ENCODE measurements at regions not wholly inside any gene's neighbourhood (a gene's known extent, or its start where the extent isn't known, plus 50 kb on each side); places are given as distances from the start of the nearest gene placed in this dataset.
"Not testable (repeated sequence)": the region's sequence is repeated elsewhere in the genome, so short reads cannot be mapped to it uniquely, and the experiment has no call there.

DNA sequence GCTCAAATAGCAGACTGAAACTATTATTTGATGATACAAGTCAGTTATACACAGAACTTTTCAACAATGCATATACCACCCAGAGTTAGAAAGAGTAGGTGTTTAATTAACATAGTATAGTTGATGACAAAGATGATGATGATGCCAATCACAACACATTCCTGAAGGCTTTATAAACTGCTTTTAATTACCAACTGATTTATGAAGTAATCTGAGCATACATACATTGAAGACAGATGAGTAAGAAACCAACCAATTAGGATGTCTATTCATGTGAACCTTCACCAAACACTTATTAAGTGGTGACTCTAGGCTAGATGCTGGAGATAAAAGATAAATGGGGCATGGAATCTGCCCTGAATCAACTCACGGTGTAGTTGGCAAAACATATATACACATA, 600.9 kb upstream of the FLRT2 start:
- no peak overlapping the region for H3K27ac ChIP-seq (ENCODE audit: low read depth in 1 of 2, low read length in 1 of 2)
- H3K36me3 ChIP-seq (ENCODE audit: control insufficient read depth in 4 of 4, insufficient read depth in 4 of 4, low read length in 4 of 4) = no peaks in the 10 kb centered on the region
- H3K4me1 ChIP-seq (ENCODE audit: control insufficient read depth in 5 of 5, insufficient read depth in 5 of 5, low read length in 5 of 5) = peaks cover 0 to 3% (median 0%) of the 10 kb centered on the region in 5 donors
- TF ChIP-seq, protein P1, sequence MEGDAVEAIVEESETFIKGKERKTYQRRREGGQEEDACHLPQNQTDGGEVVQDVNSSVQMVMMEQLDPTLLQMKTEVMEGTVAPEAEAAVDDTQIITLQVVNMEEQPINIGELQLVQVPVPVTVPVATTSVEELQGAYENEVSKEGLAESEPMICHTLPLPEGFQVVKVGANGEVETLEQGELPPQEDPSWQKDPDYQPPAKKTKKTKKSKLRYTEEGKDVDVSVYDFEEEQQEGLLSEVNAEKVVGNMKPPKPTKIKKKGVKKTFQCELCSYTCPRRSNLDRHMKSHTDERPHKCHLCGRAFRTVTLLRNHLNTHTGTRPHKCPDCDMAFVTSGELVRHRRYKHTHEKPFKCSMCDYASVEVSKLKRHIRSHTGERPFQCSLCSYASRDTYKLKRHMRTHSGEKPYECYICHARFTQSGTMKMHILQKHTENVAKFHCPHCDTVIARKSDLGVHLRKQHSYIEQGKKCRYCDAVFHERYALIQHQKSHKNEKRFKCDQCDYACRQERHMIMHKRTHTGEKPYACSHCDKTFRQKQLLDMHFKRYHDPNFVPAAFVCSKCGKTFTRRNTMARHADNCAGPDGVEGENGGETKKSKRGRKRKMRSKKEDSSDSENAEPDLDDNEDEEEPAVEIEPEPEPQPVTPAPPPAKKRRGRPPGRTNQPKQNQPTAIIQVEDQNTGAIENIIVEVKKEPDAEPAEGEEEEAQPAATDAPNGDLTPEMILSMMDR (IDR thresholded peaks at IDR 0.05; ENCODE audit: control extremely low read depth, extremely low read depth) = no peak
- no peak for DNase-seq
- ATAC-seq (ENCODE audit: insufficient read depth, low FRiP score) = no peak
- H3K27me3 ChIP-seq (ENCODE audit: control insufficient read depth in 3 of 3, insufficient read depth in 3 of 3, low read length in 2 of 3) = peaks cover 0 to 19% (median 0%) of the 10 kb centered on the region in 3 donors
- H3K4me3 ChIP-seq = no peak overlapping the region
- H3K9me3 ChIP-seq (ENCODE audit: control insufficient read depth in 4 of 4, insufficient read depth in 3 of 4, low read length in 3 of 4) = no peaks in the 10 kb centered on the region
- H3K9ac ChIP-seq (ENCODE audit: insufficient read depth in 1 of 2, low read length in 2 of 2) = no peak overlapping the region
- WGBS, 2 donors = 83 to 86% methylated on average over 1 of the region's 1 CpG

DNA sequence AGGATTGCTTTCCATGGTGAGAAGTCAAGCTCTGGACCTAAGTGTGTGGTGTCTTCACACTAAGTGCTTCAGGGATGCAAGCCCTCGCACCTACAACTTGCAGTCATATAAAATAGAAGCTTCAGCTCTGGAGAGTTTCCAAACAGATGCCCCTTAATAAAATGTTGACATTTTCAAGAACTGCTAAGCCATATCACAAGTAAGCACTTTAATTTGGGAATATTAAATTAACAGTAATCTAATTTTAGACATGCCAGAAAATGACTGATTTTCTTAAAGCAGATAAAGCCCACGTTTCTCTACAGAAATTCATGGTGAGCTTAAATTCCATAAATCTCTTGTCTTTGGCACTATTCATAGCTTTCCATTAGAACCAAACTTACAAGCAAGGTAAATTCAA, 600.1 kb upstream of the FLRT2 start:
- H3K9ac ChIP-seq (ENCODE audit: insufficient read depth in 1 of 2, low read length in 2 of 2) = no peak overlapping the region
- H3K27me3 ChIP-seq (ENCODE audit: control insufficient read depth in 3 of 3, insufficient read depth in 3 of 3, low read length in 2 of 3) = peaks cover 0 to 19% (median 0%) of the 10 kb centered on the region in 3 donors
- DNase-seq (no peak), ATAC-seq (ENCODE audit: insufficient read depth, low FRiP score) (no peak)
- TF ChIP-seq, protein P1 (IDR thresholded peaks at IDR 0.05; ENCODE audit: control extremely low read depth, extremely low read depth) = no peak
- H3K4me3 ChIP-seq = no peak overlapping the region
- H3K9me3 ChIP-seq (ENCODE audit: control insufficient read depth in 4 of 4, insufficient read depth in 3 of 4, low read length in 3 of 4) = no peaks in the 10 kb centered on the region
- no peaks in the 10 kb centered on the region for H3K36me3 ChIP-seq (ENCODE audit: control insufficient read depth in 4 of 4, insufficient read depth in 4 of 4, low read length in 4 of 4)
- 78 to 81% methylated on average over 2 of the region's 2 CpGs for WGBS, 2 donors
- H3K27ac ChIP-seq (ENCODE audit: low read depth in 1 of 2, low read length in 1 of 2) = no peak overlapping the region
- H3K4me1 ChIP-seq (ENCODE audit: control insufficient read depth in 5 of 5, insufficient read depth in 5 of 5, low read length in 5 of 5) = peaks cover 0 to 3% (median 0%) of the 10 kb centered on the region in 5 donors

DNA sequence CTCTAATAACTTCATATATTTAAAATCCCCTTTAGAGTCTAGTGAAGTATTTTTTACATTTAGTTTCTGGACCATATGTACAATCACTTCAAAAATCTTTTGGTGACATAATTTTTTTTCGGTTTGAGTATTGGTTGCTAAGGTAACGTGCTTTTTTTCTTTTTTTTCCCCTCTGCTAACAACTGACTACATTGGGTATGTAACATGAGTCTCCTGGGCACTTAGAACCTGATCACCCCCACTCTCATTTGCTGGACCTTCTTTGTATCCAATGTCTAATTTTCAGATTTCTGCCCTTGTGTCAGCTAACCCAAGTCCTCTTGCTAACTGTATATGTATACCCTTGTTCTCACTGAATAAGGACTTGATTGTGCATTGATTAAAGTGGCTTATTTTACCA, 592.9 kb upstream of the FLRT2 start:
- Histone ChIP-seq H3K9ac (ENCODE audit: insufficient read depth in 1 of 2, low read length in 2 of 2) (no peak overlapping the region), H3K27me3 (ENCODE audit: control insufficient read depth in 3 of 3, insufficient read depth in 3 of 3, low read length in 2 of 3) (peaks cover 0 to 34% (median 0%) of the 10 kb centered on the region in 3 donors), H3K27ac (ENCODE audit: low read depth in 1 of 2, low read length in 1 of 2) (no peak overlapping the region), H3K9me3 (ENCODE audit: control insufficient read depth in 4 of 4, insufficient read depth in 3 of 4, low read length in 3 of 4) (no peaks in the 10 kb centered on the region), H3K36me3 (ENCODE audit: control insufficient read depth in 4 of 4, insufficient read depth in 4 of 4, low read length in 4 of 4) (no peaks in the 10 kb centered on the region), H3K4me3 (no peak overlapping the region), H3K4me1 (ENCODE audit: control insufficient read depth in 5 of 5, insufficient read depth in 5 of 5, low read length in 5 of 5) (no peaks in the 10 kb centered on the region)
- ATAC-seq (ENCODE audit: insufficient read depth, low FRiP score) = no peak
- no peak for DNase-seq
- TF ChIP-seq, protein P1 (IDR thresholded peaks at IDR 0.05; ENCODE audit: control extremely low read depth, extremely low read depth) = no peak
- 33 to 39% methylated on average over 2 of the region's 2 CpGs for WGBS, 2 donors

DNA sequence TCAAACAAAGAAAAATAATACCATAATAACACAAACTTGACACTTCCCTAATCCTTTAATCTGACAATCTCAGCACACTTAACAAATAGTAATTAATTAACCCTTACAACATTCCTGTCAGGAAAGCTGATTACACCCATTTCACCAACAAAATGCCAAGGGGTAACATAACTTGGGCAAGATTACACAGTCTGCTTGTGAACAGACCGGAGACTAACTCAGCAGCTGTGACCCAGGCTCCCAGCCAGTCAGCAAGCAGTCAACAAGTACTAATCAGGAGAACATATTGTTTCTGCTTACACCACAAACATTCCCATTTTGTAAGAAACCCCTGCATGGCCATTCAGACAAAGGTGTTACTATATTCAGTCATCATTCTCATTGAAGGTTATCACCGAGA, 592.5 kb upstream of the FLRT2 start:
- H3K9me3 ChIP-seq (ENCODE audit: control insufficient read depth in 4 of 4, insufficient read depth in 3 of 4, low read length in 3 of 4) = no peaks in the 10 kb centered on the region
- H3K4me3 ChIP-seq = no peak overlapping the region
- H3K9ac ChIP-seq (ENCODE audit: insufficient read depth in 1 of 2, low read length in 2 of 2) = no peak overlapping the region
- H3K36me3 ChIP-seq (ENCODE audit: control insufficient read depth in 4 of 4, insufficient read depth in 4 of 4, low read length in 4 of 4) = no peaks in the 10 kb centered on the region
- H3K27me3 ChIP-seq (ENCODE audit: control insufficient read depth in 3 of 3, insufficient read depth in 3 of 3, low read length in 2 of 3) = peaks cover 0 to 32% (median 0%) of the 10 kb centered on the region in 3 donors
- H3K27ac ChIP-seq (ENCODE audit: low read depth in 1 of 2, low read length in 1 of 2) = no peak overlapping the region
- WGBS, 2 donors = 82 to 84% methylated on average over 2 of the region's 2 CpGs
- TF ChIP-seq, protein P1 (IDR thresholded peaks at IDR 0.05; ENCODE audit: control extremely low read depth, extremely low read depth) = no peak
- DNase-seq (peak in 1 of 3 donors; percentile 25), ATAC-seq (ENCODE audit: insufficient read depth, low FRiP score) (no peak)
- H3K4me1 ChIP-seq (ENCODE audit: control insufficient read depth in 5 of 5, insufficient read depth in 5 of 5, low read length in 5 of 5) = no peaks in the 10 kb centered on the region

DNA sequence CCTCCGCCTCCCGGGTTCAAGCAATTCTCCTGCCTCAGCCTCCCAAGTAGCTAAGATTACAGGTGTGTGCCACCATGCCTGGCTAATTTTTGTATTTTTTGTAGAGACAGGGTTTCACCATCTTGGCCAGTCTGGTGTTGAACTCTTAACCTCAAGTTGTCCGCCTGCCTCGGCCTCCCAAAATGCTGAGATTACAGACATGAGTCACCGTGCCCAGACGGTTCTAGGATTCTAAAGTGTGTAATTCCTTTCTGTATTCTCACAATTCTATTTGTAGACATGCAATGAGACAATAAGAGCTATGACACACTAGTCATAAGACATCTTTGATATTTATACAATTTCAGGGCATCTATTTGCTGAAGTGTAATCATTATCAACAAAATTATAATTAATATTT, 585.0 kb upstream of the FLRT2 start:
- H3K9ac ChIP-seq (ENCODE audit: insufficient read depth in 1 of 2, low read length in 2 of 2); DNase-seq; H3K27ac ChIP-seq (ENCODE audit: low read depth in 1 of 2, low read length in 1 of 2); H3K36me3 ChIP-seq (ENCODE audit: control insufficient read depth in 4 of 4, insufficient read depth in 4 of 4, low read length in 4 of 4); ATAC-seq (ENCODE audit: insufficient read depth, low FRiP score); H3K9me3 ChIP-seq (ENCODE audit: control insufficient read depth in 4 of 4, insufficient read depth in 3 of 4, low read length in 3 of 4); H3K4me1 ChIP-seq (ENCODE audit: control insufficient read depth in 5 of 5, insufficient read depth in 5 of 5, low read length in 5 of 5); H3K4me3 ChIP-seq: not testable (repeated sequence)
- WGBS, 2 donors = 95% methylated on average over 6 of the region's 6 CpGs
- H3K27me3 ChIP-seq (ENCODE audit: control insufficient read depth in 3 of 3, insufficient read depth in 3 of 3, low read length in 2 of 3) = peaks cover 0 to 34% (median 0%) of the 10 kb centered on the region in 3 donors
